GM12864 (cell line): ENCODE measurements at regions not wholly inside any gene's neighbourhood (a gene's known extent, or its start where the extent isn't known, plus 50 kb on each side); places are given as distances from the start of the nearest gene placed in this dataset.
"Not testable (repeated sequence)": the region's sequence is repeated elsewhere in the genome, so short reads cannot be mapped to it uniquely, and the experiment has no call there.

Experiments
- DNase-seq: peaks from one replicate; pipeline ENCODE4 v3.0.0-alpha.2; 2011; ENCODE audit warnings: low read depth
- H3K4me3 ChIP-seq: 2 replicates; pipeline ENCODE4 v1.5.1; 2011; ENCODE audit warnings: mild to moderate bottlenecking, low read depth, low read length, control low read depth
- CTCF ChIP-seq: IDR thresholded peaks from 2 replicates; pipeline ENCODE4 v1.5.1; 2011; ENCODE audit warnings: low read depth, mild to moderate bottlenecking, moderate library complexity, low read length, control low read depth, inconsistent platforms; ENCODE audit errors: missing control alignments

GRCh38 chr20:39967806-39968205, 721.2 kb downstream of the MAFB start:
- no peak for TF ChIP-seq CTCF
- H3K4me3 ChIP-seq: no peak overlapping the region
- DNase-seq: no peak

- no peak for DNase-seq
- H3K4me3 ChIP-seq: no peak overlapping the region
- no peak for TF ChIP-seq CTCF
These were observed 727.3 kb downstream of the MAFB start for GRCh38 chr20:39961637-39962244.

GRCh38 chr20:39960522-39961428, 728.3 kb downstream of the MAFB start:
- H3K4me3 ChIP-seq: no peak overlapping the region
- TF ChIP-seq CTCF: no peak
- no peak for DNase-seq

- H3K4me3 ChIP-seq, DNase-seq: not testable (repeated sequence)
These were observed 731.1 kb downstream of the MAFB start for GRCh38 chr20:39957911-39958310.

- TF ChIP-seq CTCF: no peak
- H3K4me3 ChIP-seq: no peak overlapping the region
- no peak for DNase-seq
These were observed 734.4 kb downstream of the MAFB start for GRCh38 chr20:39954621-39955020.

- H3K4me3 ChIP-seq: no peak overlapping the region
- DNase-seq: no peak
- no peak for TF ChIP-seq CTCF
These were observed 742.1 kb downstream of the MAFB start for GRCh38 chr20:39946931-39947330.

GRCh38 chr20:39946053-39946810, 742.8 kb downstream of the MAFB start:
- DNase-seq: no peak

More at GRCh38 chr20:39946053-39946810, 742.8 kb downstream of the MAFB start:
- no peak overlapping the region for H3K4me3 ChIP-seq
- no peak for TF ChIP-seq CTCF
